ENCODE measurements at regions not wholly inside any gene's neighbourhood (a gene's known extent, or its start where the extent isn't known, plus 50 kb on each side); places are given as distances from the start of the nearest gene placed in this dataset.

GRCh38 chr13:30021611-30022010 lies 171.2 kb upstream of the UBL3 start:
- H3K4me3 ChIP-seq = no peak overlapping the region
- H3K27me3 ChIP-seq (replicated peaks) = no peaks in the 10 kb centered on the region
- H3K4me1 ChIP-seq (replicated peaks) = peaks cover 4% of the 10 kb centered on the region; the same call in 1 of the 2 replicates
- no peaks in the 10 kb centered on the region for H3K36me3 ChIP-seq
- DNase-seq (ENCODE audit: low read depth in 1 of 2, low spot score in 2 of 2) = no peak
- no peak overlapping the region for H3K27ac ChIP-seq
- no peaks in the 10 kb centered on the region for H3K9me3 ChIP-seq (replicated peaks)

GRCh38 chr13:30020726-30021312 lies 170.4 kb upstream of the UBL3 start:
- no peaks in the 10 kb centered on the region for H3K36me3 ChIP-seq
- H3K9me3 ChIP-seq (replicated peaks) = no peaks in the 10 kb centered on the region
- no peak for DNase-seq (ENCODE audit: low read depth in 1 of 2, low spot score in 2 of 2)
- H3K4me3 ChIP-seq = no peak overlapping the region
- no peak overlapping the region for H3K27ac ChIP-seq
- no peaks in the 10 kb centered on the region for H3K27me3 ChIP-seq (replicated peaks)
- H3K4me1 ChIP-seq (replicated peaks) = peaks cover 4% of the 10 kb centered on the region; the same call in 1 of the 2 replicates

- DNase-seq (ENCODE audit: low read depth in 1 of 2, low spot score in 2 of 2) = no peak
- no peak overlapping the region for H3K4me3 ChIP-seq
- no peaks in the 10 kb centered on the region for H3K9me3 ChIP-seq (replicated peaks)
- H3K27ac ChIP-seq = no peak overlapping the region
- peaks cover 4% of the 10 kb centered on the region; the same call in 1 of the 2 replicates for H3K4me1 ChIP-seq (replicated peaks)
- no peaks in the 10 kb centered on the region for H3K27me3 ChIP-seq (replicated peaks)
- H3K36me3 ChIP-seq = no peaks in the 10 kb centered on the region
These were observed 169.5 kb upstream of the UBL3 start for GRCh38 chr13:30019648-30020626.

- Histone ChIP-seq H3K27ac (no peak overlapping the region), H3K36me3 (no peaks in the 10 kb centered on the region), H3K9me3 (replicated peaks) (no peaks in the 10 kb centered on the region), H3K27me3 (replicated peaks) (no peaks in the 10 kb centered on the region), H3K4me3 (no peak overlapping the region), H3K4me1 (replicated peaks) (peaks cover 4% of the 10 kb centered on the region; the same call in 1 of the 2 replicates)
- no peak for DNase-seq (ENCODE audit: low read depth in 1 of 2, low spot score in 2 of 2)
These were observed 167.5 kb upstream of the UBL3 start for GRCh38 chr13:30017880-30018279.

- no peak for DNase-seq (ENCODE audit: low read depth in 1 of 2, low spot score in 2 of 2)
- Histone ChIP-seq H3K36me3 (no peaks in the 10 kb centered on the region), H3K27ac (no peak overlapping the region), H3K4me3 (no peak overlapping the region), H3K27me3 (replicated peaks) (no peaks in the 10 kb centered on the region), H3K9me3 (replicated peaks) (no peaks in the 10 kb centered on the region), H3K4me1 (replicated peaks) (peaks cover 4% of the 10 kb centered on the region; the same call in 1 of the 2 replicates)
These were observed 166.0 kb upstream of the UBL3 start for GRCh38 chr13:30016398-30016797.

GRCh38 chr13:30009411-30009810 lies 159.0 kb upstream of the UBL3 start:
- Histone ChIP-seq H3K27me3 (replicated peaks) (no peaks in the 10 kb centered on the region), H3K4me1 (replicated peaks) (0 out of 2 replicates have a peak, but pooled peaks cover 3% of the 10 kb centered on the region), H3K9me3 (replicated peaks) (no peaks in the 10 kb centered on the region), H3K27ac (no peak overlapping the region), H3K4me3 (no peak overlapping the region), H3K36me3 (no peaks in the 10 kb centered on the region)
- DNase-seq (ENCODE audit: low read depth in 1 of 2, low spot score in 2 of 2) = no peak

GRCh38 chr13:30006246-30006645 lies 155.8 kb upstream of the UBL3 start:
- Histone ChIP-seq H3K4me1 (replicated peaks) (peaks cover 12% of the 10 kb centered on the region), H3K27me3 (replicated peaks) (no peaks in the 10 kb centered on the region), H3K27ac (no peak overlapping the region), H3K4me3 (no peak overlapping the region), H3K36me3 (no peaks in the 10 kb centered on the region), H3K9me3 (replicated peaks) (no peaks in the 10 kb centered on the region)
- no peak for DNase-seq (ENCODE audit: low read depth in 1 of 2, low spot score in 2 of 2)

- H3K27me3 ChIP-seq (replicated peaks) = no peaks in the 10 kb centered on the region
- peaks cover 12% of the 10 kb centered on the region for H3K4me1 ChIP-seq (replicated peaks)
- no peaks in the 10 kb centered on the region for H3K9me3 ChIP-seq (replicated peaks)
- H3K27ac ChIP-seq = no peak overlapping the region
- no peaks in the 10 kb centered on the region for H3K36me3 ChIP-seq
- no peak for DNase-seq (ENCODE audit: low read depth in 1 of 2, low spot score in 2 of 2)
- H3K4me3 ChIP-seq = no peak overlapping the region
These were observed 153.8 kb upstream of the UBL3 start for GRCh38 chr13:30004204-30004603.

GRCh38 chr13:30002577-30002976 lies 152.2 kb upstream of the UBL3 start:
- H3K4me3 ChIP-seq = no peak overlapping the region
- no peaks in the 10 kb centered on the region for H3K9me3 ChIP-seq (replicated peaks)
- DNase-seq (ENCODE audit: low read depth in 1 of 2, low spot score in 2 of 2) = peak in 1 of 2 experiments; percentile 61
- peaks cover 12% of the 10 kb centered on the region for H3K4me1 ChIP-seq (replicated peaks)
- no peaks in the 10 kb centered on the region for H3K27me3 ChIP-seq (replicated peaks)
- no peak overlapping the region for H3K27ac ChIP-seq
- H3K36me3 ChIP-seq = no peaks in the 10 kb centered on the region

GRCh38 chr13:30000370-30000765 lies 150.0 kb upstream of the UBL3 start:
- H3K27ac ChIP-seq = no peak overlapping the region
- no peaks in the 10 kb centered on the region for H3K27me3 ChIP-seq (replicated peaks)
- peaks cover 12% of the 10 kb centered on the region for H3K4me1 ChIP-seq (replicated peaks)
- H3K36me3 ChIP-seq = no peaks in the 10 kb centered on the region
- H3K9me3 ChIP-seq (replicated peaks) = no peaks in the 10 kb centered on the region
- DNase-seq (ENCODE audit: low read depth in 1 of 2, low spot score in 2 of 2) = no peak
- H3K4me3 ChIP-seq = no peak overlapping the region

GRCh38 chr13:29999492-30000369 lies 149.3 kb upstream of the UBL3 start:
- peaks cover 9% of the 10 kb centered on the region for H3K4me1 ChIP-seq (replicated peaks)
- no peaks in the 10 kb centered on the region for H3K9me3 ChIP-seq (replicated peaks)
- no peak overlapping the region for H3K4me3 ChIP-seq
- no peaks in the 10 kb centered on the region for H3K27me3 ChIP-seq (replicated peaks)
- DNase-seq (ENCODE audit: low read depth in 1 of 2, low spot score in 2 of 2) = no peak
- no peak overlapping the region for H3K27ac ChIP-seq
- no peaks in the 10 kb centered on the region for H3K36me3 ChIP-seq

GRCh38 chr13:29996316-29996715 lies 145.9 kb upstream of the UBL3 start:
- Histone ChIP-seq H3K9me3 (replicated peaks) (no peaks in the 10 kb centered on the region), H3K4me3 (no peak overlapping the region), H3K27ac (no peak overlapping the region), H3K4me1 (replicated peaks) (peaks cover 14% of the 10 kb centered on the region), H3K27me3 (replicated peaks) (no peaks in the 10 kb centered on the region), H3K36me3 (no peaks in the 10 kb centered on the region)
- no peak for DNase-seq (ENCODE audit: low read depth in 1 of 2, low spot score in 2 of 2)

GRCh38 chr13:29994911-29995595 lies 144.6 kb upstream of the UBL3 start:
- Histone ChIP-seq H3K9me3 (replicated peaks) (no peaks in the 10 kb centered on the region), H3K36me3 (no peaks in the 10 kb centered on the region), H3K4me3 (no peak overlapping the region), H3K27me3 (replicated peaks) (no peaks in the 10 kb centered on the region), H3K27ac (no peak overlapping the region), H3K4me1 (replicated peaks) (peaks cover 18% of the 10 kb centered on the region)
- no peak for DNase-seq (ENCODE audit: low read depth in 1 of 2, low spot score in 2 of 2)
